DOHH2 (cell line): ENCODE measurements at regions not wholly inside any gene's neighbourhood (a gene's known extent, or its start where the extent isn't known, plus 50 kb on each side); places are given as distances from the start of the nearest gene placed in this dataset.

Experiments used
- H3F3A ChIP-seq: fragments of 200-600 bp; sonication (generic), shearing (Covaris generic); 2 replicates; pipeline ENCODE4 v1.6.0; 2016; ENCODE audit warnings: antibody characterized with exemption, mild to moderate bottlenecking; ENCODE audit not compliant: control insufficient read depth, insufficient read depth
- H3K27ac ChIP-seq: fragments of 200-600 bp; sonication (generic); 2 replicates; pipeline ENCODE4 v1.5.1; 2014; ENCODE audit warnings: low read depth, mild to moderate bottlenecking, low read length, moderate library complexity
- H3K27me3 ChIP-seq: fragments of 200-600 bp; sonication (generic); 2 replicates; pipeline ENCODE4 v1.6.1; 2014; ENCODE audit warnings: mild to moderate bottlenecking, low read length, mixed read lengths; ENCODE audit not compliant: control insufficient read depth
- H3K36me3 ChIP-seq: fragments of 200-600 bp; sonication (generic); 2 replicates; pipeline ENCODE4 v1.6.1; 2014; ENCODE audit warnings: mild to moderate bottlenecking, low read length, moderate library complexity, mixed read lengths; ENCODE audit not compliant: control insufficient read depth
- H3K4me1 ChIP-seq: fragments of 200-600 bp; sonication (generic); 2 replicates; pipeline ENCODE4 v1.6.1; 2014; ENCODE audit warnings: mild to moderate bottlenecking, low read length, mixed read lengths; ENCODE audit not compliant: control insufficient read depth
- H3K4me2 ChIP-seq: fragments of 200-600 bp; sonication (generic); 2 replicates; pipeline ENCODE4 v1.6.0; 2014; ENCODE audit warnings: mild to moderate bottlenecking, low read length, moderate library complexity
- H3K4me3 ChIP-seq: fragments of 200-600 bp; sonication (generic); 2 replicates; pipeline ENCODE4 v1.5.1; 2014; ENCODE audit warnings: mild to moderate bottlenecking, low read length, mixed read lengths
- H3K79me2 ChIP-seq: fragments of 200-600 bp; sonication (generic); 2 replicates; pipeline ENCODE4 v1.6.1; 2014; ENCODE audit warnings: mild to moderate bottlenecking, low read length, mixed read lengths; ENCODE audit not compliant: control insufficient read depth
- H3K9me2 ChIP-seq: fragments of 200-600 bp; sonication (generic); replicated peaks from 2 replicates; pipeline ENCODE4 v1.6.1; 2014; ENCODE audit warnings: mild to moderate bottlenecking, low read length, mixed read lengths; ENCODE audit not compliant: control insufficient read depth
- H3K9me3 ChIP-seq: fragments of 200-600 bp; sonication (generic); 2 replicates; pipeline ENCODE4 v1.6.1; 2014; ENCODE audit warnings: antibody characterized with exemption, low read length, mixed read lengths; ENCODE audit not compliant: control insufficient read depth, insufficient read depth
- H4K20me1 ChIP-seq: fragments of 200-600 bp; sonication (generic); 2 replicates; pipeline ENCODE4 v1.6.0; 2014; ENCODE audit warnings: low read depth, mild to moderate bottlenecking, antibody characterized with exemption, low read length, moderate library complexity; ENCODE audit not compliant: control insufficient read depth, insufficient read depth
- CTCF ChIP-seq: fragments of 200-600 bp; sonication (generic); IDR thresholded peaks from one replicate; pipeline ENCODE4 v1.5.1; 2014; ENCODE audit warnings: antibody characterized with exemption, mild to moderate bottlenecking, low read depth, low read length; ENCODE audit not compliant: poor library complexity, severe bottlenecking
- EZH2phosphoT487 ChIP-seq: fragments of 200-600 bp; sonication (generic); IDR thresholded peaks from 2 replicates; pipeline ENCODE4 v1.6.1; 2017; ENCODE audit warnings: borderline replicate concordance, mild to moderate bottlenecking, antibody characterized with exemption, low read length, moderate library complexity, mixed read lengths

GRCh38 chr5:125219710-125220109 is 473.3 kb upstream of the ZNF608 start:
- Histone ChIP-seq H4K20me1 (no peaks in the 10 kb centered on the region), H3K27me3 (no peaks in the 10 kb centered on the region), H3K9me2 (no peaks in the 10 kb centered on the region), H3K79me2 (no peaks in the 10 kb centered on the region), H3K36me3 (no peaks in the 10 kb centered on the region), H3K4me2 (no peak overlapping the region), H3K9me3 (no peaks in the 10 kb centered on the region), H3K27ac (no peak overlapping the region), H3K4me1 (no peaks in the 10 kb centered on the region), H3K4me3 (no peak overlapping the region), H3F3A (no peaks in the 10 kb centered on the region)
- TF ChIP-seq CTCF (no peak), EZH2phosphoT487 (no peak)

DNA sequence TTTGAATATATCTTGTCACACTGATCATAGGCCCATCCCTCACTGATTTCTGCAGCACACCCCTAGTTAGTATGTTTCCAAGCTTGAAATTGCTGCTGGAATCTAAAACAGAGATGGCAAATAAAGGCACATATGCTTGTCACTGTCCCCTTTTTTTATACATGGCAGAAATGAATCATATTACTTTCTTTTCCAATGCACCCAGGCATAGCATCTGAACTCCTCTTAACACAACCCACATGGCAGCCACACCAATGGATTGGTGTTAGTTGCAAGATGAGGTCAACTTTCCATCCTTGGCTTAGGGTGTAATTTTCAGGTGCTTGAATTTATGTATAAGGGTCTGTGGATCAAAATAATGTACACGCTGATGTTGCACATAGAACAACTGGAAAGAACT is 473.8 kb upstream of the ZNF608 start:
- Histone ChIP-seq H3K9me3 (no peaks in the 10 kb centered on the region), H3K9me2 (no peaks in the 10 kb centered on the region), H3K79me2 (no peaks in the 10 kb centered on the region), H3K27me3 (no peaks in the 10 kb centered on the region), H3F3A (no peaks in the 10 kb centered on the region), H4K20me1 (no peaks in the 10 kb centered on the region), H3K4me1 (no peaks in the 10 kb centered on the region), H3K4me2 (no peak overlapping the region), H3K36me3 (no peaks in the 10 kb centered on the region), H3K27ac (no peak overlapping the region), H3K4me3 (no peak overlapping the region)
- TF ChIP-seq EZH2phosphoT487 (no peak), CTCF (no peak)

DNA sequence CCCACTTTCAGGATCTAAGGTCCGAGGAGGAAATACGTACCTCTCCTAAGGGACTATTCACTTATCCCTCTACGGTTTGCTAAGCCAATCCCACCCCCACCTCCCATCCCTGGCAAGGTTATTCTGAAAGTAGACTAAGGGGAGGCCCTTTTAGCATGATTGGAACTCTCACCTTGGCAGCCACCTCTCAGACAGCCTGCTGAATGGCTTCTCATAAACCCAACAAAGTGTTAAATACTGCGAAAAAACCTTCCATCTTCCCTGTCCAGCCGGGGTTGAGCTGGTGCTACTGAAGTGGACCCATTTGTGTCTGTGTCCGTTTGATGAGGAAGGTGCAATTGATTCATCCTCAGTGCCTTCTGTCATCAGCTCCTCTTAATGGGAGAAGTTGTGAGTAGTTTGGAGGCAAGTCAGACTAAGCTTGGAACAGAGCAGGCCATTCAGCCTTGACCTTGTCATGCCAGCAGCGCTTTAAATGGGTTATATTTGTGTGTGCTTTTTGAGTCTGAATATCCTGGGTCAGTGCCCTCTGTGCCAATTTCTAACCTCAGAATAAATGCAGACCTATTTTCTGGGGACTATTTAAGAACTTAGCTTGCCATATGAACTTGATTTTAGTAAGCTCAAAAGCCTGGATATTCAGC is 476.3 kb upstream of the ZNF608 start:
- Histone ChIP-seq H3K79me2 (no peaks in the 10 kb centered on the region), H3K36me3 (no peaks in the 10 kb centered on the region), H3K27me3 (no peaks in the 10 kb centered on the region), H3K4me2 (no peak overlapping the region), H3F3A (no peaks in the 10 kb centered on the region), H3K9me3 (no peaks in the 10 kb centered on the region), H3K4me1 (no peaks in the 10 kb centered on the region), H3K27ac (no peak overlapping the region), H3K4me3 (no peak overlapping the region), H4K20me1 (no peaks in the 10 kb centered on the region), H3K9me2 (no peaks in the 10 kb centered on the region)
- no peak for TF ChIP-seq CTCF
